Choroid plexus epithelial cell (primary cell): ENCODE measurements at regions not wholly inside any gene's neighbourhood (a gene's known extent, or its start where the extent isn't known, plus 50 kb on each side); places are given as distances from the start of the nearest gene placed in this dataset.

Source experiments
- DNase-seq: peaks from one replicate; pipeline ENCODE4 v3.0.0-alpha.2; 2010; ENCODE audit warnings: low read depth
- H3K4me3 ChIP-seq: 2 replicates; pipeline ENCODE4 v1.5.1; 2011; ENCODE audit warnings: low read depth, mild to moderate bottlenecking, control low read depth, low read length, moderate library complexity
- CTCF ChIP-seq: conservative IDR thresholded peaks from 2 replicates; pipeline ENCODE4 v1.5.1; 2011; ENCODE audit warnings: low read depth, mild to moderate bottlenecking, control low read depth, inconsistent platforms, low read length, moderate library complexity

GRCh38 chr11:122430490-122430889 lies 225.0 kb upstream of the UBASH3B start:
- TF ChIP-seq CTCF, result no peak
- no peak overlapping the region for H3K4me3 ChIP-seq
- DNase-seq, result no peak

DNA sequence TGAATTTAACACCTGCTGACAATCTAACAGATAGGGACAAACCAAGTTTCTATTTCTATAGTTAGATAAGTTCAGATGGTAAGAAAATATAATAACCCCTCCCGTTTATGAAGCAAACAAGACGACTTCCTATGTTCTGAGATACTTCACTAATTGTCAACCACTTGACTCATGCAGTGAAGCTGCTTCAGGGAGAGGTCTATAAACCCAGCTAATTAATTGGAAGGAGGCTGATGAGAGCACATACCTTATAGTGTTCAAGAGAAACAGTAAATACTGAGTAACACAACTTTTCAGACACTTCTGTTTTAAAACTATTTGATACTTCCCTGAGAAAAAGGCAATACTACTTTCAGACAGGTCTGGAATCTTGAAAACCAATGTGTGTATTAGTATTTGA lies 229.4 kb upstream of the UBASH3B start:
- no peak for TF ChIP-seq CTCF
- no peak for DNase-seq

DNA sequence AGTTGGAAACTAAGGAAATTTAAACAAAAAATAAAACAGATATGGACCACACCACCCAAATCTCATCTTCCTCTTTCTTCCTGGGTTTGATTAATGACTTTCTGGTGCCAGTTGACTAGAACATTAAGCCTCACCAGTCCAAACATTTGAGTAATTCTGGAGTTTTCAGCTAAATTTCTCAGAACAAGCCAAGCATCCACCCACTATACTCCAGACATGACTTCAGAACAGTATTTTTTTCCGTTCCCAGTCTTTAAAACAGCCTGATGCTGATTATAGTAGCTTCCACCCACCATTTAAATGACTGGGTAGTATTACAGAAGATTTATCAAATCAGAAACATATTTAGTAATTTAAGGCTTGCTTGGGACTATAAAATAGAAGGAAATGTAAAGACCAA lies 230.9 kb upstream of the UBASH3B start:
- TF ChIP-seq CTCF, result no peak
- no peak for DNase-seq

More for the DNA sequence above, 229.4 kb upstream of the UBASH3B start:
- no peak overlapping the region for H3K4me3 ChIP-seq

GRCh38 chr11:122423886-122424285 lies 231.6 kb upstream of the UBASH3B start:
- H3K4me3 ChIP-seq, result no peak overlapping the region
- no peak for DNase-seq
- TF ChIP-seq CTCF, result no peak

More for the DNA sequence above, 230.9 kb upstream of the UBASH3B start:
- H3K4me3 ChIP-seq, result no peak overlapping the region

- TF ChIP-seq CTCF, result no peak
- no peak for DNase-seq
- H3K4me3 ChIP-seq, result no peak overlapping the region
These were observed 232.2 kb upstream of the UBASH3B start for GRCh38 chr11:122423273-122423672.

- no peak for DNase-seq
- H3K4me3 ChIP-seq, result no peak overlapping the region
- no peak for TF ChIP-seq CTCF
These were observed 232.8 kb upstream of the UBASH3B start for GRCh38 chr11:122422682-122423081.

GRCh38 chr11:122421702-122422101 lies 233.8 kb upstream of the UBASH3B start:
- H3K4me3 ChIP-seq, result no peak overlapping the region
- no peak for DNase-seq
- TF ChIP-seq CTCF, result no peak
